ENCODE measurements at regions not wholly inside any gene's neighbourhood (a gene's known extent, or its start where the extent isn't known, plus 50 kb on each side); places are given as distances from the start of the nearest gene placed in this dataset.

GRCh38 chr2:23164173-23164572 lies 220.8 kb upstream of the KLHL29 start:
- DNase-seq (ENCODE audit: extremely low spot score): no peak
- Histone ChIP-seq H3K4me3 (ENCODE audit: low read depth, low read length) (no peak overlapping the region), H3K36me3 (ENCODE audit: insufficient read depth) (no peaks in the 10 kb centered on the region), H3K27ac (ENCODE audit: low read depth) (no peak overlapping the region), H3K4me1 (ENCODE audit: insufficient read depth) (no peaks in the 10 kb centered on the region)
- 91% methylated on average over 2 of the region's 2 CpGs for WGBS

- Histone ChIP-seq H3K4me1 (ENCODE audit: insufficient read depth) (no peaks in the 10 kb centered on the region), H3K36me3 (ENCODE audit: insufficient read depth) (no peaks in the 10 kb centered on the region), H3K27ac (ENCODE audit: low read depth) (no peak overlapping the region), H3K4me3 (ENCODE audit: low read depth, low read length) (no peak overlapping the region)
- 56% methylated on average over 1 of the region's 1 CpG for WGBS
- DNase-seq (ENCODE audit: extremely low spot score): peak; percentile 17
Observed at GRCh38 chr2:23169896-23170295, 215.1 kb upstream of the KLHL29 start.

- no peaks in the 10 kb centered on the region for H3K36me3 ChIP-seq (ENCODE audit: insufficient read depth)
- no peak for DNase-seq (ENCODE audit: extremely low spot score)
- no peak overlapping the region for H3K27ac ChIP-seq (ENCODE audit: low read depth)
- H3K4me3 ChIP-seq (ENCODE audit: low read depth, low read length): no peak overlapping the region
- no peaks in the 10 kb centered on the region for H3K4me1 ChIP-seq (ENCODE audit: insufficient read depth)
Observed at GRCh38 chr2:23171108-23171507, 213.9 kb upstream of the KLHL29 start.

GRCh38 chr2:23178396-23178795 lies 206.6 kb upstream of the KLHL29 start:
- 91% methylated on average over 2 of the region's 2 CpGs for WGBS
- H3K4me1 ChIP-seq (ENCODE audit: insufficient read depth): no peaks in the 10 kb centered on the region

GRCh38 chr2:23183733-23184132 lies 201.2 kb upstream of the KLHL29 start:
- H3K36me3 ChIP-seq (ENCODE audit: insufficient read depth): no peaks in the 10 kb centered on the region
- H3K4me1 ChIP-seq (ENCODE audit: insufficient read depth): no peaks in the 10 kb centered on the region
- no peak for DNase-seq (ENCODE audit: extremely low spot score)
- 98% methylated on average over 4 of the region's 4 CpGs for WGBS
- H3K27ac ChIP-seq (ENCODE audit: low read depth): no peak overlapping the region
- no peak overlapping the region for H3K4me3 ChIP-seq (ENCODE audit: low read depth, low read length)

More at GRCh38 chr2:23178396-23178795, 206.6 kb upstream of the KLHL29 start:
- no peak overlapping the region for H3K4me3 ChIP-seq (ENCODE audit: low read depth, low read length)
- H3K27ac ChIP-seq (ENCODE audit: low read depth): no peak overlapping the region
- H3K36me3 ChIP-seq (ENCODE audit: insufficient read depth): no peaks in the 10 kb centered on the region
- DNase-seq (ENCODE audit: extremely low spot score): no peak

GRCh38 chr2:23198316-23199114 lies 186.5 kb upstream of the KLHL29 start:
- 78% methylated on average over 12 of the region's 12 CpGs for WGBS
- H3K36me3 ChIP-seq (ENCODE audit: insufficient read depth): no peaks in the 10 kb centered on the region
- H3K27ac ChIP-seq (ENCODE audit: low read depth): no peak overlapping the region
- H3K4me3 ChIP-seq (ENCODE audit: low read depth, low read length): no peak overlapping the region
- no peak for DNase-seq (ENCODE audit: extremely low spot score)
- H3K4me1 ChIP-seq (ENCODE audit: insufficient read depth): no peaks in the 10 kb centered on the region

- H3K4me3 ChIP-seq (ENCODE audit: low read depth, low read length): no peak overlapping the region
- no peak overlapping the region for H3K27ac ChIP-seq (ENCODE audit: low read depth)
- H3K4me1 ChIP-seq (ENCODE audit: insufficient read depth): no peaks in the 10 kb centered on the region
- WGBS: 86% methylated on average over 7 of the region's 7 CpGs
- DNase-seq (ENCODE audit: extremely low spot score): no peak
- H3K36me3 ChIP-seq (ENCODE audit: insufficient read depth): no peaks in the 10 kb centered on the region
Observed at GRCh38 chr2:23199115-23199918, 185.7 kb upstream of the KLHL29 start.

- no peak for DNase-seq (ENCODE audit: extremely low spot score)
- no peaks in the 10 kb centered on the region for H3K36me3 ChIP-seq (ENCODE audit: insufficient read depth)
- WGBS: 95% methylated on average over 2 of the region's 2 CpGs
- no peak overlapping the region for H3K4me3 ChIP-seq (ENCODE audit: low read depth, low read length)
- no peak overlapping the region for H3K27ac ChIP-seq (ENCODE audit: low read depth)
- no peaks in the 10 kb centered on the region for H3K4me1 ChIP-seq (ENCODE audit: insufficient read depth)
Observed at GRCh38 chr2:23200068-23200786, 184.8 kb upstream of the KLHL29 start.

GRCh38 chr2:23200787-23201114 lies 184.2 kb upstream of the KLHL29 start:
- Histone ChIP-seq H3K36me3 (ENCODE audit: insufficient read depth) (no peaks in the 10 kb centered on the region), H3K27ac (ENCODE audit: low read depth) (no peak overlapping the region), H3K4me1 (ENCODE audit: insufficient read depth) (no peaks in the 10 kb centered on the region), H3K4me3 (ENCODE audit: low read depth, low read length) (no peak overlapping the region)
- WGBS: 80% methylated on average over 5 of the region's 5 CpGs
- no peak for DNase-seq (ENCODE audit: extremely low spot score)

GRCh38 chr2:23203383-23203782 lies 181.6 kb upstream of the KLHL29 start:
- no peak for DNase-seq (ENCODE audit: extremely low spot score)
- Histone ChIP-seq H3K36me3 (ENCODE audit: insufficient read depth) (no peaks in the 10 kb centered on the region), H3K27ac (ENCODE audit: low read depth) (no peak overlapping the region), H3K4me1 (ENCODE audit: insufficient read depth) (no peaks in the 10 kb centered on the region), H3K4me3 (ENCODE audit: low read depth, low read length) (no peak overlapping the region)

- H3K27ac ChIP-seq (ENCODE audit: low read depth): no peak overlapping the region
- no peak for DNase-seq (ENCODE audit: extremely low spot score)
- WGBS: 29% methylated on average over 1 of the region's 1 CpG
- H3K4me3 ChIP-seq (ENCODE audit: low read depth, low read length): no peak overlapping the region
- no peaks in the 10 kb centered on the region for H3K4me1 ChIP-seq (ENCODE audit: insufficient read depth)
- no peaks in the 10 kb centered on the region for H3K36me3 ChIP-seq (ENCODE audit: insufficient read depth)
Observed at GRCh38 chr2:23204685-23205242, 180.2 kb upstream of the KLHL29 start.

- Histone ChIP-seq H3K36me3 (ENCODE audit: insufficient read depth) (no peaks in the 10 kb centered on the region), H3K4me3 (ENCODE audit: low read depth, low read length) (no peak overlapping the region), H3K27ac (ENCODE audit: low read depth) (no peak overlapping the region), H3K4me1 (ENCODE audit: insufficient read depth) (no peaks in the 10 kb centered on the region)
- 67% methylated on average over 8 of the region's 8 CpGs for WGBS
- DNase-seq (ENCODE audit: extremely low spot score): no peak
Observed at GRCh38 chr2:23206650-23207049, 178.3 kb upstream of the KLHL29 start.

- Histone ChIP-seq H3K4me1 (ENCODE audit: insufficient read depth) (no peaks in the 10 kb centered on the region), H3K36me3 (ENCODE audit: insufficient read depth) (no peaks in the 10 kb centered on the region), H3K27ac (ENCODE audit: low read depth) (no peak overlapping the region), H3K4me3 (ENCODE audit: low read depth, low read length) (no peak overlapping the region)
- no peak for DNase-seq (ENCODE audit: extremely low spot score)
- WGBS: 72% methylated on average over 5 of the region's 5 CpGs
Observed at GRCh38 chr2:23207871-23208270, 177.1 kb upstream of the KLHL29 start.

Data from urinary bladder (tissue), 3 donors.